Tibial nerve (tissue), 4 donors: ENCODE measurements at regions not wholly inside any gene's neighbourhood (a gene's known extent, or its start where the extent isn't known, plus 50 kb on each side); places are given as distances from the start of the nearest gene placed in this dataset.
"Not testable (repeated sequence)": the region's sequence is repeated elsewhere in the genome, so short reads cannot be mapped to it uniquely, and the experiment has no call there.

Experiments used
- DNase-seq, 2 donors: peaks; one replicate each; pipeline ENCODE4 v3.0.0-alpha.2; 2019; ENCODE audit warnings: low spot score in 2 of 2
- H3K27ac ChIP-seq, 4 donors: fragments of 200-600 bp; sonication (generic) in 3 of 4; one replicate each; pipeline ENCODE4 v1.5.1; 2017 to 2019; ENCODE audit warnings: mild to moderate bottlenecking in 1 of 4
- H3K27me3 ChIP-seq, 2 donors: fragments of 200-600 bp; sonication (generic) in 1 of 2; one replicate each; pipeline versions ENCODE4 v1.5.1 to v1.6.0; 2017 to 2019
- H3K36me3 ChIP-seq, 3 donors: fragments of 200-600 bp; sonication (generic); one replicate each; pipeline ENCODE4 v1.5.1; 2018 to 2019
- H3K4me1 ChIP-seq, 4 donors: fragments of 200-600 bp; sonication (generic) in 3 of 4; one replicate each; pipeline ENCODE4 v1.5.1; 2017 to 2019
- H3K4me3 ChIP-seq, 4 donors: fragments of 200-600 bp; sonication (generic) in 3 of 4; one replicate each; pipeline ENCODE4 v1.5.1; 2017 to 2019; ENCODE audit warnings: mild to moderate bottlenecking in 1 of 4, moderate library complexity in 1 of 4
- H3K9me3 ChIP-seq, 4 donors: fragments of 200-600 bp; sonication (generic) in 3 of 4; one replicate each; pipeline ENCODE4 v1.5.1; 2017 to 2019
- CTCF ChIP-seq, 5 experiments: fragments of 200-600 bp in 3 of 5; fragments of 450-650 bp in 2 of 5; sonication (generic) in 3 of 5; IDR thresholded peaks; one replicate each; pipeline ENCODE4 v1.5.1; 2016 to 2019; ENCODE audit warnings: antibody characterized with exemption in 5 of 5, mild to moderate bottlenecking in 3 of 5, moderate library complexity in 2 of 5
- EP300 ChIP-seq, 2 donors: sonication (generic); formaldehyde crosslinking; IDR thresholded peaks; one replicate each; pipeline ENCODE4 v1.6.1; 2017; ENCODE audit warnings: antibody characterized with exemption in 2 of 2, mild to moderate bottlenecking in 1 of 2
- POLR2A ChIP-seq, 2 donors: fragments of 450-650 bp; IDR thresholded peaks; one replicate each; pipeline ENCODE4 v1.6.1; 2017; ENCODE audit warnings: antibody characterized with exemption in 2 of 2, mild to moderate bottlenecking in 2 of 2, moderate library complexity in 2 of 2
- WGBS, 2 donors: methylation state at CpG; one replicate each; pipeline ENCODE4 v1.1.5; 2018; 5-methylcytosine and 5-hydroxymethylcytosine counted together

GRCh38 chr6:4725136-4725760 is 51.0 kb upstream of the CDYL start:
- H3K9me3 ChIP-seq, H3K27ac ChIP-seq, H3K27me3 ChIP-seq, H3K36me3 ChIP-seq, H3K4me3 ChIP-seq, DNase-seq, H3K4me1 ChIP-seq: not testable (repeated sequence)
- 95 to 96% methylated on average over 11 to 27 of the region's 36 CpGs for WGBS, 2 donors

GRCh38 chr6:4724727-4725126 is 51.5 kb upstream of the CDYL start:
- not testable (repeated sequence) for DNase-seq, H3K27me3 ChIP-seq, H3K36me3 ChIP-seq, H3K9me3 ChIP-seq, H3K27ac ChIP-seq, H3K4me3 ChIP-seq, H3K4me1 ChIP-seq
- WGBS, 2 donors, result 81 to 93% methylated on average over 7 of the region's 7 CpGs

GRCh38 chr6:4723383-4723782 is 52.8 kb upstream of the CDYL start:
- Histone ChIP-seq H3K27me3 (no peaks in the 10 kb centered on the region), H3K27ac (no peak overlapping the region), H3K9me3 (no peaks in the 10 kb centered on the region), H3K4me1 (no peaks in the 10 kb centered on the region), H3K4me3 (no peak overlapping the region), H3K36me3 (no peaks in the 10 kb centered on the region)
- no peak for TF ChIP-seq CTCF (IDR thresholded peaks at IDR 0.05)
- TF ChIP-seq EP300 (IDR thresholded peaks at IDR 0.05), result no peak
- TF ChIP-seq POLR2A (IDR thresholded peaks at IDR 0.05), result no peak
- WGBS, 2 donors, result 46 to 56% methylated on average over 6 of the region's 6 CpGs
- no peak for DNase-seq

GRCh38 chr6:4721368-4721767 is 54.8 kb upstream of the CDYL start:
- not testable (repeated sequence) for H3K27ac ChIP-seq, H3K4me3 ChIP-seq, H3K4me1 ChIP-seq, H3K36me3 ChIP-seq, H3K27me3 ChIP-seq, DNase-seq, H3K9me3 ChIP-seq
- whole genome bisulfite sequencing, 2 donors, result 84% methylated on average over 4 of the region's 4 CpGs

- DNase-seq, result no peak
- WGBS, 2 donors, result 29 to 39% methylated on average over 1 of the region's 1 CpG
- H3K27ac ChIP-seq, result no peak overlapping the region
Observed at GRCh38 chr6:4719491-4719890, 56.7 kb upstream of the CDYL start.

GRCh38 chr6:4717856-4718255 is 58.3 kb upstream of the CDYL start:
- WGBS, 2 donors, result 65 to 97% methylated on average over 3 of the region's 3 CpGs
- H3K4me3 ChIP-seq, result no peak overlapping the region
- no peak for DNase-seq
- H3K9me3 ChIP-seq, result no peaks in the 10 kb centered on the region
- no peaks in the 10 kb centered on the region for H3K4me1 ChIP-seq
- TF ChIP-seq POLR2A (IDR thresholded peaks at IDR 0.05), result no peak
- no peak for TF ChIP-seq CTCF (IDR thresholded peaks at IDR 0.05)
- H3K27me3 ChIP-seq, result no peaks in the 10 kb centered on the region
- no peak overlapping the region for H3K27ac ChIP-seq
- no peaks in the 10 kb centered on the region for H3K36me3 ChIP-seq

More at GRCh38 chr6:4719491-4719890, 56.7 kb upstream of the CDYL start:
- Histone ChIP-seq H3K4me3 (no peak overlapping the region), H3K36me3 (no peaks in the 10 kb centered on the region), H3K4me1 (no peaks in the 10 kb centered on the region), H3K9me3 (no peaks in the 10 kb centered on the region), H3K27me3 (no peaks in the 10 kb centered on the region)
- TF ChIP-seq POLR2A (IDR thresholded peaks at IDR 0.05), result no peak
- no peak for TF ChIP-seq EP300 (IDR thresholded peaks at IDR 0.05)
- TF ChIP-seq CTCF (IDR thresholded peaks at IDR 0.05), result no peak

- DNase-seq, result no peak
- Histone ChIP-seq H3K27me3 (no peaks in the 10 kb centered on the region), H3K4me1 (no peaks in the 10 kb centered on the region), H3K4me3 (no peak overlapping the region), H3K36me3 (no peaks in the 10 kb centered on the region), H3K9me3 (no peaks in the 10 kb centered on the region), H3K27ac (no peak overlapping the region)
- TF ChIP-seq EP300 (IDR thresholded peaks at IDR 0.05) (no peak), POLR2A (IDR thresholded peaks at IDR 0.05) (no peak), CTCF (IDR thresholded peaks at IDR 0.05) (no peak)
- 71 to 73% methylated on average over 4 of the region's 4 CpGs for WGBS, 2 donors
Observed at GRCh38 chr6:4717124-4717523, 59.1 kb upstream of the CDYL start.
